HEK293T (cell line): ENCODE measurements at regions not wholly inside any gene's neighbourhood (a gene's known extent, or its start where the extent isn't known, plus 50 kb on each side); places are given as distances from the start of the nearest gene placed in this dataset.

Experiments used
- ARNT ChIP-seq: fragments of 450-650 bp; IDR thresholded peaks from 2 replicates; pipeline ENCODE4 v1.6.1; 2017; ENCODE audit warnings: mild to moderate bottlenecking
- BHLHE40 ChIP-seq: fragments of 450-650 bp; IDR thresholded peaks from 2 replicates; pipeline ENCODE4 v1.6.1; 2016; ENCODE audit warnings: mild to moderate bottlenecking, moderate library complexity, borderline replicate concordance
- FOXA1 ChIP-seq: fragments of 450-650 bp; IDR thresholded peaks from 2 replicates; pipeline ENCODE4 v1.6.1; 2016; ENCODE audit warnings: mild to moderate bottlenecking
- FOXM1 ChIP-seq: fragments of 450-650 bp; IDR thresholded peaks from 2 replicates; pipeline ENCODE4 v1.6.1; 2017; ENCODE audit warnings: mild to moderate bottlenecking, borderline replicate concordance
- L3MBTL2 ChIP-seq: fragments of 450-650 bp; conservative IDR thresholded peaks from 2 replicates; pipeline ENCODE4 v1.6.1; 2016; ENCODE audit warnings: mild to moderate bottlenecking
- LEF1 ChIP-seq: fragments of 450-650 bp; IDR thresholded peaks from 2 replicates; pipeline ENCODE4 v1.6.1; 2017; ENCODE audit warnings: mild to moderate bottlenecking, borderline replicate concordance
- SP1 ChIP-seq: fragments of 450-650 bp; IDR thresholded peaks from 2 replicates; pipeline ENCODE4 v1.6.1; 2017
- SUZ12 ChIP-seq: fragments of 450-650 bp; IDR thresholded peaks from 2 replicates; pipeline ENCODE4 v1.6.1; 2016; ENCODE audit warnings: mild to moderate bottlenecking
- TARDBP ChIP-seq: fragments of 450-650 bp; IDR thresholded peaks from 2 replicates; pipeline ENCODE4 v1.6.1; 2016
- ZNF384 ChIP-seq: fragments of 450-650 bp; IDR thresholded peaks from 2 replicates; pipeline ENCODE4 v1.6.1; 2016

DNA sequence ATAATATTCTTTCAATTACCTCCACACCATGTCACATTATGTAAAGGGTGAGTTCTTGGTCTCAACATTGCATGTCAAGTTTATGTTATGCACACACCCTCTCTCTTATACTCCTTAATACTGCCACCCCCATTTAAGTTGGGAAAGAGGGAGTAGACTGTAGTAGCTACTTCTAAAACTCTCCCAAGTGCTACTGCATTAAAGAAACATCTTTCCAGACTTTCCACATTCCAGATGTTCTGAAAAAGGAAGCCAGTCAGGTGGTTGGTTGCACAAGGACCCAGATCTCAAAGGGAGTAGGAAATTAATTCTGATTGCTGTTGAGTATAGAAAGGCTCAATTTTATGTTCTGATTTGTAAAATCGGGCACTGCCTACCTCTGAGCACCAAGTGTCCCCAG lies 419.5 kb downstream of the CD83 start:
- TF ChIP-seq BHLHE40 = no peak
- no peak for TF ChIP-seq FOXA1
- no peak for TF ChIP-seq TARDBP
- TF ChIP-seq ARNT = no peak
- TF ChIP-seq LEF1 = no peak
- TF ChIP-seq L3MBTL2 = no peak
- no peak for TF ChIP-seq SUZ12
- TF ChIP-seq SP1 = no peak
- TF ChIP-seq ZNF384 = no peak
- TF ChIP-seq FOXM1 = no peak
